Sigmoid colon (tissue), 4 donors: ENCODE measurements at regions not wholly inside any gene's neighbourhood (a gene's known extent, or its start where the extent isn't known, plus 50 kb on each side); places are given as distances from the start of the nearest gene placed in this dataset.

ENCODE experiments used
- POLR2AphosphoS5 ChIP-seq, 4 donors: sonication (generic); formaldehyde crosslinking; IDR thresholded peaks; one replicate each; pipeline ENCODE4 v1.6.1; 2017; ENCODE audit warnings: antibody characterized with exemption in 4 of 4
- TF ChIP-seq, protein P1 (sequence below), 4 experiments: fragments of 450-650 bp in 3 of 4; fragments of 200-600 bp in 1 of 4; IDR thresholded peaks; one replicate each; pipeline ENCODE4 v1.5.1; 2016 to 2019; ENCODE audit warnings: antibody characterized with exemption in 4 of 4, mild to moderate bottlenecking in 3 of 4, moderate library complexity in 2 of 4

DNA sequence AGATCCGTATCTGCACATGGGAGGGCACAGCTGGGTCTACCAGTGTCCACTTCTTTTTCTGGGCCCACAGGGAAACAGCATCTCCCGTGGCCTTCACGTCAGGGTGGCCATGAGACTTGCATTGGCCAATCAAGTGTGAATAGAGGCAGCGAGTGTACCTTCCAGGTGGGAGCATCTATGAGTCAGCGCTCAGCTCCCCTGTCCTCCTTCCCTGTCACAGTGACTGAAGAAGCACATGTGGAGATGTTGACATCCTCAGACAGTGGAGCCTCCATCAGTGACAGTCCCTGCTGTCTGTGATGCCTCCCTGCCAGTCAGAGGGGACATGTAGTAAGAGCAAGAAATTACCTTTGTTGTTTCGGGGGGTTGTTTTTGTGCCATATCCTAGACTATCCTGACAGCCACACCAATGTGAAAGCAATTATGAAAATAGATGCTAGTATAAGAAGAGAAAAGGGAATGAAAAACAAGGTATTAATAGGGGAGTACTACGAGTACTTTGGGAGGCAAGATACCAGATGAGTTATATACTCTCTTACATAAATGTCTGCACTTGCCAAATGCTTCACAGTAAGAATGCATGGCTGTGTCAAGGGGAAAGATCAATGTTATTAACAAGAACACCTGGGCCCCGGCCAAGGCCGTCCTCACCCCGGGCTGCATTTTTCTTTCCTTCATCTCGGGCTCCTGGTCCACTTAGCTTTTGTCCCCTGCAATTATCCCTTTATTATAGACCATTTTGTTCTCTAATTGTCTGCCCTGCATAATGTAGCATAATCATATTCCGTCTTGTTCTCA is 86.0 kb downstream of the MATN1 start:
- TF ChIP-seq, protein P1, sequence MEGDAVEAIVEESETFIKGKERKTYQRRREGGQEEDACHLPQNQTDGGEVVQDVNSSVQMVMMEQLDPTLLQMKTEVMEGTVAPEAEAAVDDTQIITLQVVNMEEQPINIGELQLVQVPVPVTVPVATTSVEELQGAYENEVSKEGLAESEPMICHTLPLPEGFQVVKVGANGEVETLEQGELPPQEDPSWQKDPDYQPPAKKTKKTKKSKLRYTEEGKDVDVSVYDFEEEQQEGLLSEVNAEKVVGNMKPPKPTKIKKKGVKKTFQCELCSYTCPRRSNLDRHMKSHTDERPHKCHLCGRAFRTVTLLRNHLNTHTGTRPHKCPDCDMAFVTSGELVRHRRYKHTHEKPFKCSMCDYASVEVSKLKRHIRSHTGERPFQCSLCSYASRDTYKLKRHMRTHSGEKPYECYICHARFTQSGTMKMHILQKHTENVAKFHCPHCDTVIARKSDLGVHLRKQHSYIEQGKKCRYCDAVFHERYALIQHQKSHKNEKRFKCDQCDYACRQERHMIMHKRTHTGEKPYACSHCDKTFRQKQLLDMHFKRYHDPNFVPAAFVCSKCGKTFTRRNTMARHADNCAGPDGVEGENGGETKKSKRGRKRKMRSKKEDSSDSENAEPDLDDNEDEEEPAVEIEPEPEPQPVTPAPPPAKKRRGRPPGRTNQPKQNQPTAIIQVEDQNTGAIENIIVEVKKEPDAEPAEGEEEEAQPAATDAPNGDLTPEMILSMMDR (IDR thresholded peaks at IDR 0.05) = no peak
- TF ChIP-seq POLR2AphosphoS5 (IDR thresholded peaks at IDR 0.05) = peak in 3 of 4 donors; percentile 14 to 66 (median 60)
